Hippocampal formation (tissue), 2 donors: ENCODE measurements at regions not wholly inside any gene's neighbourhood (a gene's known extent, or its start where the extent isn't known, plus 50 kb on each side); places are given as distances from the start of the nearest gene placed in this dataset.

Source experiments
- DNase-seq, 2 donors: peaks; one replicate each; lab custom pipeline; 2025; lab: John Stamatoyannopoulos, UW

DNA sequence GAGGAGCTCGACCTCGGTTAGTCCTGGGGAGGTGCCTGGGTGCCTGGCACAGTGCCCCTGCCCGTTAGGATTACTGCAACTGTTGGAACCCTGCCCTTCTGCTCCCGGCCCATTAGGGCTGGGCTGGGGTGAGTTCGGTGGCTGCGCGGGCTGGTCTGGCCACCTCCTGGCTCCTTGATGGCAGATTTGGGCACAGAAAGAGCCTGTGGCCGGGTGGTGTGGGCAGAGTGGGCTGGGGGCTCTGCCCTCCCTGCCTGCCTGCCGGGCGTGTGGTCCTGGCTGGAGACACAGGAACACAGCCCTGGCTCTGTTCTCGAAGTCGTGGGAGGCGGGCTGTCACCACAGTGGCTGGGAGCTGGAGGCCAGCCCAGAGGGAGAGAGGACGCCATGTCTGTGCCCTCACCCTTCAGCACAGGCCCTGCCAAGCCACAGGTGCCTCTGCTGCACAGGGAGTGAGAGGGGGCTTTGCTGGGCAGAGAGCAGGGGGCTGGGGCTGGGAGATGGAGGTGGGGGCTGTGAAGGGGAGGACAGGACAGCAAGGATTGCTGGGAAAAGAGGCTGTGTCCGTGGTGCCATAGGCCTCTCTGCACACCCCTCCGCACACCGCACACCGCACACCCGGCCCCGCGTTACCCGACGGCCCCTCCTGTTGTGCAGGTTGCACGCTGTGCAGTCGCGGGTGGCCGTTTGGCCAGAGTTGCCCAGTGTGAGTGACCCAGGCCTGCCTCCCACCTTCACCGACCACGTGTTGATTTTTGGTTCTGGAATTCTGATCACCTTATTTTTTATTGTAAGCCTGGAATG is 236.6 kb upstream of the GSE1 start:
- DNase-seq: peak; percentile 41 to 55

DNA sequence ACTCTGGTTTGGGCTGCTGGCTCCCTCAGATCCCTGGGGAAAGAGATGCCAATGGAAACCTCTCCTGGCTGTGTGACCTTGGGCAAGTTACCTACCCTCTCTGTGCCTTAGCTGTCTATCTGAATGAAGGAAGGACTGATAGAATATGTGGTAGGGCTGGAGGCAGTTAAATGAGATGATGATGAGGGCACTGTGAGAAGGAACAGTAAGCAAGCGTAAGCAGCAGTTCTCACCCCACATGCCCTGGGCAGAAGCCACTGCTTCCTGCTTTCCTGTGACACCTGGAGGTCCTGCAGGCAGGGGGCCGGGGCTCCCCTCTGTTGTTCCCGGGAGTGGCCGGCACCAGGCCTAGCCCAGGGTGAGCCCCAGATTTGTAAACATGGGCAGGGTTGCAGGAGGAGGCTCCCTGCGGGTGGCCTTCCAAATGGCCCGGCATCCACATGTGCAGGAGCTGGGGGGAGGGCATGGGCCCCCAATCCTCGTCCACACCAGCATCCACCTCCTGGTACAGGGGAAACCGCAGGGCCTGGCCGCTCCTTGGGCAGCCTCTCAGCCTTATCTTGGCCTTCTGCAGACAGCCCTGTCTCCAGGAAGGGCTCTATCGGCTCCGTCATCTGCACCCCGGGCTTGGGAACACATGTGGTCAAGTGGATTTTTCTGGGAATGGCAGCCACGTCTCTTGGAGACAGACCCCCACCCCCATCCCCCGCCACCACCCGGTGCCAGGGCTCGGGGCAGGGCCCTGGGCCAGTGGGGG is 235.6 kb upstream of the GSE1 start:
- no peak for DNase-seq

DNA sequence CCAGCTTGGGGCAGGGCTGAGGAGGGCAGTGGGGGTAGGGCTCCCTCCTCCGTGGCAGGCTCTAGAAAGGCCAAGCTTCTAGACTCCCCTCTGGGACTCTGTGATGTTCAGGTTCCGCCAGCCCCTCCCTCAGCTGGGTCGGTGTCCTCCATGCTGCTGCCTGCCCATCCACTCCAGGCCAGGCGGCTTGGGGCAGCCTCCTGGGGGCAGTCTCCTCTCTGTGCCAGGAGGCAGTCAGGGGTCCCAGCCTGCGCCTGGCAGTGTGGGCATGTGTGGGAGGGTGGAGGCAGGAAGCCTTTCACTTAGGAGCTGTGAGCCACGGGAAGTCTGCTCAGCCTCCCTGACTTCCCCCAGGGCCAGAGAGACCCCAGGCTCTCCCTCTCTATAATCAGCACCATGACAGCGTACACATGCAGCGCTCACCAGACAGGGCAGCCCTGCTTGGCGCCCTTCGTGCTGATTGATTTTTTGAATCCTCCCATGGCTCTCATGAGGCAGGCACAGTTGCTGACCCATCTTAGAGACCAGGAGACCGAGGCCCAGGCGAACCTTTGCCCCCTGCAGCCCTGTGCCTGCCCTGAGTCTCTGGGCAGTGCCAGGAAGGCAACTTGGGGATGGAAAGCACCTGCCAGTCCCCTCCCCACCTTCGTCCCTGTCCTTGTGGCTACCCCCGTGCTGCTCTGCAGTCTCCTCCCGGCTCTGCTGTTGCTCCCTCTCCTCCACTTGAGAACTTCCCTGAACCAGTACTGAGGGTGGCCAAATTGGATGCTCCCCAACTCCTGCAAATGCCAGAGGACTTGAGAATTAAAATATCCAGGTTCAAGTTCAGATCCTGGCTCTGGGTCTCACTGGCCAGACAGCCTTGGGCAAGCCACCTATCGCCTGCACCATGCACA is 234.7 kb upstream of the GSE1 start:
- no peak for DNase-seq

DNA sequence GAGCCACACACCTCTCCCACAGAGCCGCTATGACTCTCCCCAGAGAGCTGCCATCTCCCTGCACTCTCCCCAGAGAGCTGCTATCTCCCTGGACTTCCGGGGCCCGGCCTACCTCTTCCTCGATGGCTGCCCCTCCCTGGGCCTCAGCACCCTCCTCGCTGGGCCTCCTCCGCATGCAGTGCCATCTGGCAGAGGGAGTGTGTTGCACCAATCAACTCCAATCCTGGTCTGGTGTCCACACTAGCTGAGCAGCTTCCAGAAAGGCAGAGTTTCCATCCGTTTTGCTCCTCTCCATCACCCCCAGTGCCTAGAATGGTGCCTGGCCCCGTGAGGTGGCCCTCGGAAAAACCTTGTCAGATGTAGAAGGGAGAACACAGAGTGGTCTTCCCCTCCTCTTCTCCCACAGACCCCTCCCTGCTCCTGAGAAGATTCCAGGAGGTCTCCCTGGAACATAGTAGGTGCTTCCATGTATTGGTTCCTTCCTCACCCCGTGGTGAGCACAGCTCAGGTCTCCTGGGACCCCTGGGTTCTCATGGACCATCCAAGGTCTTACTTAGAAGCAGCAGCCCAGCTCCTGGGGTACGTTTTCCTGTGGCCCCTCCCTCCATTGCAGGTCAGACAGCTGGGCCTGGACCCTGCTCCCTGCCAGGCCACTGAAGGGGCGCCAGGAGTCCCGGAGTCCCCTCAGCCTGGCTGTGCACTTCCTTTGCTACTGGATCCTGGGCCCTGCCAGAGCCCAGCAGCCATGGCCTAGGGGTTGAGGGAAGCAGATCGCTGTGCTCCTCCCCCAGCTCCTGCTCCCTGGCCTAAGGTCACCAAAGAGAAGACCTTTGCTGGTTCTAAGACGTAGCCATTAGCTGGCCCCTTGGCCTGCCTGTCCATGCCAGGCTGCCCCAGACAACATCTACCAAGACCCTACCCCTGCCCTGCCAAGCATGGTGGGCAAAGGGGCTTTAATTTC is 233.8 kb upstream of the GSE1 start:
- DNase-seq: no peak

DNA sequence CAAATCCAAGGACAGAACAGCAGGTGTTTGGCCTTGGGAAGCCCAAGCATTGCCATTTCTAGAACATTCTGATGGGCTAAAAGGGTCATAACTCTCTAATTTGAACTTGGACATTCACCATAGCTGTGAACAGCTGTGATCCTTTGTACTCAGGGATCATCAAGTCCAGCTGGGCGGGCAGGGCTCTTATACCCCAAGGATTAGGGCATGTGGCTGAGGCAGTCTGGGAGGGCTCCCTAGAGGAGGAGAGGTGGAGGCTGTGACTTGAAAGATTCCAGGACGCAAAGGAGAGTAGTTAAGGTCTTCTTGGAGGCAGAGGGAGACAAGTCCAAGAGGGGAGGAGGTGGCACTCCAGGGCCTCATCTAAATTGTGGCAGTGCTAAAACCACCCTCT is 233.1 kb upstream of the GSE1 start:
- no peak for DNase-seq

DNA sequence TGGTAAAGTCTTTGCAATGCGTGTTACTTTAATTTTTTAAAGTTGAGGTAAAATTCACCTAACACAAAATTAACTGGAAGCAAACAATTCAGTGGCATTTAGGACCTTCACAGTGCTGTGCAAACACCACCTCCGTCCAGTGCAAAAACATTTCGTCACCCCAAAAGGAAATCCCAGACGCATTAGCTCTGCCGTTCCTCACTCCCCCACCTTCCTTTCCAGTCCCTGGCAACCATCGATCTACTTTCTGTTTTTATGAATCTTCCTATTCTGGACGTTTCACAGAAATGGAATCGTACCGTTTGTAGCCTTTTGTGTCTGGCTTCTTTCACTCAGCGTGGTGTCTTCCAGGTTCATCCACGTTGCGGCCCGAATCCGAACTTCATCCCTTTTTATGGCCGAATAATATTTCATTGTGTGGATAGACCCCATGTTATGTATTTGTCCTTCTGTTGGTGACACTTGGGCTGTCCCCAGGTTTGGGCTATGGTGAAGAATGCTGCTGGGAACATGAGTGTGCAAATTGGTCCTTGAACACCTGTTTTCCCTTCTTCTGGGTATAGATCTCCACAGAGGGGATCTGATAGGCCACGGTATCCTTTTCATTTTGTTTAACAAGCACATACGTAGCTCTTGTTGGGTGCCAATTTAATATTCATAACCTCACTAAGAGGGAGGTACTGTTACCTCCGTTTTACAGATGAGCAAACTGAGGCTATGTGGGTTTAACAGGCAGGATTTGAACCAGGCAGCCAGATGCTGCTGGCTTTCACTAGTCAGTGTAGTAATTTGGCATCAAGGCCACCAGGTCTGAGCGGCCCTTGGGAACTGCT is 232.0 kb upstream of the GSE1 start:
- DNase-seq: no peak

DNA sequence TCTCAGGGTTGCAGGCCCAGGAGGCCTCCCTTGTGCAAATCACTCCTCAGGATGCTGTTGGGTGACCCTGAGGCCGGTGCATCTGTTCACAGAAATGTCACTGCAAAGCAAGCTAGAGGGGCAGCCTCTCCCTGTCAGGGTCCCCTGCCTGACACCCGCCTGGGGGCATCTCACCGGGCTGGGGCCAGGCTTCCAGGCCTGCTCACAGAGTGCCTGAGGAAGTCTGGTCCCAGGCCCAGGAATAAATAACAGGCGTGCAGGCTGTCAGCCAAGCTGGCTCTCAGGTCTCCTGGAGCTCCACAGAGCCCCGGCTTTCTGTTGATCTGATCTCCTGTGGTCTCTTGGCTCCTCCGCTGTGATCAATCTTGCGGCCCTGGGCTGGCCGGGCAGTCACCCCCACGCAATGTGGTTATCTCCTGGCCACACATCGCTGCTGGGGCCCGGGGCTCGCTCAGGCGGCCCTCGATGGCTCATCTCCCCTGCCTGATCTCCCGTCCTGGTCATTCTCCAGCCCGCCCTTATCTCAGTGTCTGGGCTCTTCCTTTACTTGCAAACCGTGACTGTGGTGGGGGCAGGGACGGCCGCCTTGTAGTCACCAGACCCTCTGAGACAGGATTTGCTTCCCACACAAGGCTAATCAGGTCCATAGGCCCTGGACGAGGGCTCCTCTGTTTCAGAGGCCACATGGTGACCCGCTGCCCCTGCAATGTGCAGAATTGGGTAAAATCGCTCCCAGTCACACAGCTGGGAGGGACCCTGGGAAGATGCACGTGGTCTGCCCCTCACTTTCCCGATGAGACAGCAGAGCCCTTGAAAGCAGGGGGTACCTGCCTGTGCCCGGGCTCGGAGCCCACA is 231.2 kb upstream of the GSE1 start:
- no peak for DNase-seq

DNA sequence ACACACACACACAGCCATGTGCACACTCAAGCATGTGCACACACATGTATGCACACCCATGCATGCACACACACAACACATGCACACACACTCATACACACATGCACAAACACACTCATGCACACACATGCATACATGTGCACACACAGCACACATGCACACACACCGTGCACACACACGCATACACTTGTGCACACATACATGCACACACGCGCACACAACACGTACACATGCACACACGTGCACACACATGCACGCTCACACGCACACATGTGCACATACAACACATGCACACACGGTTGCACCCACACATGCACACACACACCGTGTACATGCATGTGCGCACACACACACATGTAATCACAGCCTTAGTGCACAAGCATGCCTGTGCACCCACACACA is 230.4 kb upstream of the GSE1 start:
- no peak for DNase-seq

DNA sequence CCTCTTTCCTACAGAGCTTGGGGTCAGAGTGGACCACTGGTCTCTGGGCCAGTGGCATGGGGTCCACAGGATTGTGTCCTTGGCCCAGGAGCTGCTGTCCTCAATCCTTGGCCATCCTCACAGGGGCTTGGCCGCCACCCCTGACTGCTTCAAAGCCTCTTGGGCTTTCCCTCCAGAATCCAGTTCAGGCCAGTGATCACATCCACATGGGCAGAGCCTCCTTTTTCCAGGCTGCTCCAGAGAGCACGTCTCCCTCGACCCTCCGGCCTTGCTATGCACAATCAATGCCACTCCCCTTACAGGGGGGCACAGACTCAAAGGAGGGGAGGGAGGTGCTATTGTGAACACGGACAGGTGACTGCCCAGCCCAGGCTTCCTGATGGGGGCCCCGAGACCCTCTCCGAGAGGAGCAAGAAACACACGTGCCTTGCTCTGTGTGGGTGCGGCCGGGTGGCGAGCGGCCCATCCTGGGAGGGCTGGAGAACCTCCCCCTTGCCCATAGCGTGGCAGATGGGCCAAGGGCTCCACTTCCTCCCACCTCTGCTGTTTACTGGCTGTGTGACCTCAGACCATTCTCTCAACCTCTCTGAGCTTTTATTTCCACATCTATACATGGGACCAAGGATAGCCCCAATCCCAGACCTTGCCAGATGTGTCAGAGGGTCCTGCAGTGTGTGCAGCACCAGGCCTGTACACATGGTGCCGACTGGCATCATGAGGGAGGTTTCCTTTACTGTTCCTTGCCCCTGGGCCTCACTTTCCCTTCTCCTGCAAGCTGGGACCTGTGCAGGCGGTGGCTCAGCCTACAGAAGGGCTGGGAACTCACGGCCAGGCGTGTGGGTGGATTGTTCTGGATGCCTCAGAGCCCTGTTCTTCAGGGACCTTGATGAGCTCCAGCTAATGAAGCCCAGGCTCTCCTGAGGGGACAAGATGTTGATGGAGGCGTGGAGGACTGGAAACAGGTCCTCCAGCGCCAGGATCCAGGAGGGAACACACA is 229.0 kb upstream of the GSE1 start:
- DNase-seq: no peak

DNA sequence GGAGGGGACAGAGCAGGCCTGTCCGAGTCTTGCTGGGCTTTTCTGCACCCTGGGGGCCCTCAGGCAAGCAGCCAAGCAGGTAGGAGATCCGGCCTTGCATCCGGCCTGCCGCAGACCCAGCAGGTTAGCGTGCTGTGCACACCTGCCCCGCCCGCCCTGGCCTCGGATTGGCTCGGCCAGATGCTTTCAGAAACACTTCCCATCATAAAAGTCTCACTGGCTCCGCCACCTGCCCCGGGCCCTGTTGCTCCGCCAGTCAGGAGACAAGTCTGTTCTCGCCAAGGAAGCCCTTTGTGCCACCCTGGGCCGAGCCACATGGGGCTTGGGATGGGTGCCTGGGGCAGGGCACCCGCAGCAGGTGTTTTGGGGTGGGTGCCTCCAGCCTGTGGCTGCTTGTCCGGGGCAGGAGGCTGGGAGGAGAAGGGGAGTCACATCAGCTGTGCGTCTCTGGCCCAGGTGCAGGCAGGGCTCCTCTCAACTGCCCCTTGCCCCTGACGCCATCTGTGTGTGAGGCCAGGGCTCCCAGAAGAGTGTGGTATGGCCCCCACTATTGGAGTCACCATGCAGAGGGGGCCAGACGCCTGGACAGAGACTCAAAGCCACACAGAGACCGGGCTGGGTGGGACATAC is 228.2 kb upstream of the GSE1 start:
- DNase-seq: no peak

DNA sequence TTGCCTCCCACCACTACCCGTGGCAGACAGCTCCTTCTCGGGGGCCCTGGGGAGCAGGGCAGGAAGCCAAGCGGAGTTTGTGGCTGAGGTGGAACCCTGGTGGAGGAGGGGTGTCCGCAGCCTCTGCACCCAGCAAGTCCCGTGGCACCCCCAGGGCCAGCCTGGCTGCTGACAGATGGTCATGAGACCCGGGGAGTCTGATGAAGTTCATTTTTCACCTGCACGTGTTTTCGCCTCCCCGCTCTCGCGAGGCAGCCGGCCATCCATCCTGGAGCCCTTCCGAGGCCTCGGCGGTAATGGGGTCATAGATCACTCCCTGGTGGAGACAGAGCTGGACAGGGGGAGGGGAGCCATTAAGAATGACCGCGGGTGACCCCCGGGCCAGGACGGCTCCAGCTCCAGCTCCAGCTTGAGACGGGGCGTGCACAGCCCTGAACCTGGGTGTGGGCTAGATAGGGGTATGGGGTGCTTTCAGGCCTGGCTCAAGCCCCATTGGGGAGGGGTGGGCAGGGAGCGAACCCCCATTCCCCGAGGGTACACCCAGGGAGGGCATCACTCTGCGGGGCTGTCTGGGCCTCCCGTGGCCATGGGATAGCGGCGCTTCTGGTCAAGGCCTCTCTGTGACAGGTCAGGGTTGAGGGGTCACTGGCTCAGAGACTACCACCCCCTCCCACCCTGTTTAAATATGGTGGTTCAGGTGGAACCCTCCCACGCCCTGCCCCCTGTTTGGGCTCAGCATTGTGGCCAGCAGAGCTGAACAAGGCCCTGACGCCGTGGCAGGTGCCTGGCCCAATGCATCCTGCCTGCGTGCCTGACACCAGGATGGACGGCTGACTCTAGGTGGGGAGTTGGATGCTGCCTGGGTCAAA is 227.4 kb upstream of the GSE1 start:
- DNase-seq: no peak

DNA sequence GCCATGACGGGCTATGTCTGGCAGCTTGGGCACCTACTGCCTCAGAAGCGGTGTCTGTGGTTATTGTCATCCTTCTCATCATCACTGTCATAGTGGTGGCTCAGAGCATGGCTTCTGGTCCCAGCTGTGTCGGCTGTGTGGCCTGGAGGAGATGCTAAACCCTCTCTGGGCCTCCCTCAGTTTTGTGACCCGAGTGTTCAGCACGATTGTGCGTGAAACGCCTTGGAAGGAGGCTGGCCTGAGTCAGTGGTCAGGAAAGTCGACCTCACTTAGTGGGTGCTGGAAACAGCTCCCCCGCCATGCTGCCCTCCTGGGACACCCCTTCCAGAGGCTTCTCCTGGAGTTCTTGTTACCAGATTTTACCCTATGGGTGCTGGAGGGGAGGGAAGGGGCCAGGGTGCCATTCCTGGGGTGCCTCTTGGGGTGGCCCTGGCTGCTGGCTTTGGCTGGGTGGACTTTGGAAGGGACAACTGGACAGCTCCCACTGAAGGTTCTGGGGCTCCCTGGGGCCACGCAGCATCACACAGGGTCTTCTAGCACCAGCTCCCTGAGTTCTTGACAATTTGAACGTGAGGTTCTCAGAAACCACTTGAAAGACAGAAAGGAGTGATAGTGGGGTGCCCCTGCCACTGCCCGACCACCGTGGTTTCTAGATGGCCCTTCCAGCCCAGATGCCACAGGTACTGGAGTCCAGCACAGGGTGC is 226.5 kb upstream of the GSE1 start:
- DNase-seq: no peak

DNA sequence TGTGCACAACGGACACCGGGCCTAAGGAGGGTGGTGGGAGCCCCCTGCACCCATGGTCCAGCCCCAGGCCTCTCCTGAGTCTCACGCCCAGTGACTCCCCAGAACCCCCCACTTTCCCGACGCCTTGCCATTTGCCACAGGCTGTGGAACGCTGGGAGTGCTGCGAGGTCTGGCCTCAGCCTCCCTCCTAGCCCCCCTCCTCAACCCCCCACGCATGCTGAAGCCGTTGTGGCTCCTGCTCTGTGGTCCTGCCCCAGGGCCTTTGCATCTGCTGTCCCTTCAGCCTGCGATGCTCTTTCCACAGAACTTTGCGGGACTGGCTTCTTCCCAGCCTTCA is 226.0 kb upstream of the GSE1 start:
- no peak for DNase-seq

DNA sequence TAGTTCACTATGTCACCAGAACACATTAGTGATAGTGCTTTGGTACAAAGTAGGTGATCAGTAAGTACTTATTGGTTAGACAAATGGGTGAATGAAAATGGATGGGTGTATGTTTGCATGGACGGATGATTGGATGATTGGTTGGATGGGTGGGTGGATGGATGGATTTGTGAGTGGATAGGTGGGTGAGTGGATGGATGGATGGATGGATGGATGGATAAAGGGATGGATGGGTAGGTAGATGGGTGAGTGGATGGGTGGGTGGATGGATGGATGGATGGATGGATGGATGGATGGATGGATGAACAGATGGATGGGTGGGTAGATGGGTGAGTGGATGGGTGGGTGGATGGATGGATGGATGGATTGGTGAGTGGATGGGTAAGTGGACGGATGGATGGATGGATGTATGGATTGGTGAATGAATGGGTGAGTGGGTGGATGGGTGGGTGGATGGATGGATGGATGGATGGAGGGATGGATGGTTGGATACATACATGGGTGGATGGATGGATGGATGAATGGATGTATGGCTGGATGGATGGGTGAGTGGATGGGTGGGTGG is 225.3 kb upstream of the GSE1 start:
- DNase-seq: no peak

DNA sequence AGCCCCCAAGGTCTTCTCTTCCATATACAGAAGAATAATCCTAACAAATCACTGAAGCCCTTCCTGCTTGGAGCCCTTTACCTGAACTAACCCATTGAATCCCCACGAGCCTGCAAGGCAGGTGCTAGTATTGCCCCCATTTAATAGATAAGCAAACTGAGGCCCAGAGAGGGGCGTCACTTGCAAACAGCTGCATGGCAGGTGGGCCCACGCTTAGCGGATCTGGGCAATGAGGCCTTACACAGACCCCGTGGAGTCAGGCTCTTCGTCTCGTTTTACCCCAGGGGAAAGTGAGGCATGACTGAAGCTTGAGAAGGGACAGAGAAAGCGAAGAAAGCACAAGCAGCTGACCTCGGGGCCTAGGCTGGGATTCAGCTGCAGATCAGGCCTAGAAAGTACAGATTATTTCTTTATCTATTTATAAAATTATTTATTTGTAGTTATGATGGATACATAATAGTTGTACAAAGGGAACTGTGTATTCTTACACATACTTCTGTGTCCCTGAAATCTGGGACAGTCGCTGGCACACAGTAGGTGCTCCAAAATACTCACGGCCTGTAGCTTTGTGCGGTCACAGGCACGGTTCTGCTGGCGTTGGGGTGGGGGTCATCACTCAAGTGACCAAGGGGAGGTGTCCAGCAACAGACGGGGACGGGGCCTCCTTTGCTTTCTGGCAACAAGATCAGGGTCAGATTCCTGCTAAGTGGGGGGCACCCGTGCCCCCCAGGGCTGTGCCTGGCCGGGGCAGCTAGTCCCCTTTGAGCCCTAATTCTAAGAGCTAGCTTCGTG is 223.2 kb upstream of the GSE1 start:
- no peak for DNase-seq
